GM23248 (cell line): ENCODE measurements at regions not wholly inside any gene's neighbourhood (a gene's known extent, or its start where the extent isn't known, plus 50 kb on each side); places are given as distances from the start of the nearest gene placed in this dataset.

Experiments
- EZH2 ChIP-seq: fragments of 200-600 bp; sonication (generic); IDR thresholded peaks from 2 replicates; pipeline ENCODE4 v1.6.1; 2018; ENCODE audit warnings: antibody characterized with exemption, mild to moderate bottlenecking; ENCODE audit not compliant: insufficient read depth, poor library complexity, severe bottlenecking
- EZH2phosphoT487 ChIP-seq: fragments of 200-600 bp; sonication (generic); IDR thresholded peaks from 2 replicates; pipeline ENCODE4 v1.6.1; 2018; ENCODE audit warnings: antibody characterized with exemption, moderate library complexity, mild to moderate bottlenecking, low read depth; ENCODE audit not compliant: insufficient read depth

GRCh38 chr10:128884496-128885072 lies 582.5 kb upstream of the MGMT start:
- TF ChIP-seq EZH2phosphoT487 (no peak), EZH2 (no peak)
